ENCODE measurements at regions not wholly inside any gene's neighbourhood (a gene's known extent, or its start where the extent isn't known, plus 50 kb on each side); places are given as distances from the start of the nearest gene placed in this dataset.

DNA sequence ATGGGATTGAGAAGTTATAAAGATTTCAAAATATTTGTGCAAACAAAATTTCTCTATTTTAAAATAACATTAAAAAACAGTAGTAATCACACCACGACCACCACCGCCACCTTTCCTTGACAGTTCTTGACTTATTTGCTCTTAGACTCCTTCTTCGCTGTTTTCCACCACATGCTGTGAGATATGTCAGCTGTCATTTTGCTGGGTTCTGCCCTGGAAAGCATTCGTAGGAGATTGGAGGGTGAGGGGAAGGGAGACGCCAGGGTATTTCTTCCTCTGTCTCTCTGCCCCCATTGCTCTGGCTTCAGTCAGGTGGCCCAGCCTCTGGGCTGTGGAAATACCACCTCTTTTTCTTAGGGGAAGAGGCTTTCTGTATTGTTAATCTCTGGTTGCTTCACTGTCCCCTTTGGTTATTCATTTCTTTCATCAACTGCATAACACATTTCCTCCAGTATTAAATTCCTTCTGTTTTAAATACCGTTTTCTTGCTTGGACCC, 186.2 kb downstream of the NEDD1 start:
- DNase-seq (ENCODE audit: low spot score): no peak

DNA sequence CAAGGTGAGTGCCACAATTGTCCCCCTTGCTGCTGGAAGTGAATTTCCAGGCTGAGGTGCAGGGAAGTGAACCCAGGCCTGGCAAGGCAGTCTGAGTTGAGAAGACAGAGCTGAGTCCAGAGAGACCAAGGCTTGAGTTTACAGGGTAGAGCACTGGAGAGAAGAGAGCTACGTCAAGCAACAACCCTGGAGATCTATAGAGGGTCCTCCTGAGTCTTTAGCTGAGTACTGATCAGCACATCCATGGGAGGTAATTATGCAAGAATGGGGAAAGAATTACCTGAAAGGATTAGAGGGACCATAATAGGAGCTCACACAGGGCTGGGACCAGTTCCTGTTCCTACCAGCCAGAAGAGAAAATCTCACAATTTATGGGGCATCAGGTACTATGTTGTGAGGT, 190.7 kb downstream of the NEDD1 start:
- DNase-seq (ENCODE audit: low spot score): no peak

DNA sequence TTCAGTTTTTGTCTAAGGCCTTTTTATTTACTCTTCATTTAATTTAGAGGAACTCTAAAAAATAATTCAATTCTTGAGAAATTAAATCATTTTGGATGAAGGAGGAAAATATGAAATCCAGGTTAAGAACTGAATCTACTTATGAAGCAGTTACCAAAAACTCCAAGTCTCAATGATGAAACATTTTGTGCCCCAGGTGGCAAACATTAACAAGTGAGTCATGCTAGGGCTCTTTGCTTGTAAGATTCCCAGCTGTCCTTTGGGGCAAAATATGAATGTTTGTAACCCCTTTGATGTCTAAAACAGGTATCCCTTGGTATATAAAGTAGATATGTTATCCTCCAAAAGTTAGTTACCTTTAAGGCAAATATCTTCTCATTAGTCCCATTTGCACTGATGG, 202.4 kb downstream of the NEDD1 start:
- no peak for DNase-seq (ENCODE audit: low spot score)

DNA sequence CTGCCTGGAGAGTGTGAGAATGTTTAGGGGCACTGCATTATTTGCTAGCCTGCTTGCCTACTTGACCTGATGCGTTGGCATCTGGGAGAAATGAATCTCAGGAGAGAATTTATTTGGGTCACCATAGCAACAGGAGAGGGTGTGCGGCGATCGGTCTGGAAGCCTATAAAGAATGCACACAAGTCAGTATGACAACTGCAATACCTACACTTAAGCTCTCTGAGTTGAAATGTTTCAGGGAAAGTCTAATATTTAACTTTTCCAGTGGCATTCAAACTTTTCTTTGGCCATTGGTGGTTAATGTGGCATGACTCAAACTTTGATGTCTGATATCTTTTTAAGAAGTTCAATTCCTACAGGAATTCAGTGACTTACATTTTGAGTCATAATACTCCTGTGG, 205.1 kb downstream of the NEDD1 start:
- no peak for DNase-seq (ENCODE audit: low spot score)

DNA sequence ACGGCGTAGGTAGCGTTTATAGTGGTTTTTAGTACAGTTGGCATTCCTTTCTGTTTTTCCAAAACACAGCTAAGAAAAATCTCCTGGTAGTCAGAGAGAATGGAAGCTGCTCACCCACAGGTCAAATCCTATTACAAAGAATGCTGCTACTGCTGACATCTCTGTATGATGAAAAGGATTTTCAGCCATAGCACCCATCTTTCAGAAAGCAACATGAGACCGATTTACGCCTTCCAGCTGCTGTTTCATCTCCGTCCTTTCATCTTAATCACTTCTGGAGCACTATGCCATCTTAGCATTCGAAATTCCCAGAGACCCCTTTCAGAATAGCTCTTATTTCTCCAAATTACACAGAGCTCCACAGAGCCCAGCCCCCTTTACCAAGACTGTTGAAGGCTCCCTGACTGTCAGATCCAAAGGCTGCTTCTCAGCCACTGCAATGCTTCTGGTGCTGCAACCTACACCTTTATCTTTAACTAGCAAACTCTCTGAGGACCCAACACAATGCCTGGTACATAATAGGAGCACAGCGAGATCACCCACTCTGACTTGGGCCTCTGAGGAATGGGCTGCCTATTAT, 211.8 kb downstream of the NEDD1 start:
- DNase-seq (ENCODE audit: low spot score): no peak

DNA sequence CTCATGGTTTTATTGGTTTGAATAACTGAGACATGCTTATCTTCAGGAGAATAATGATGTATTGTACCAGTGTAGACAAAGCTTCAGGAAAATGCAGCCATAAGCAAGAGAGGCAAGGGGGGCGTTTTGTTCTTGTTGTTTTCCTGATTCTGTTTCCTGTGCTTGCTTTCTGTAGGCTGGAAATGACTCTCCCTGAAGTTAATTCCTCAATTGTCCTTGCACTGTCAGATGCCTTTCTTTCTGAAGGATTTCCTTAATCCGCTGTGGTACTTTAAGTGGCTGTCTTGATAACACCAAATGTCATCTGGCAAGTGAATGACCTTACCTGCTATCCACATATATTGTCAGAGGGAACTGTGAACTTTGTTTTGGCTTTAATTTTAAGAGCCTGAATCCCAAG, 220.0 kb downstream of the NEDD1 start:
- no peak for DNase-seq (ENCODE audit: low spot score)

DNA sequence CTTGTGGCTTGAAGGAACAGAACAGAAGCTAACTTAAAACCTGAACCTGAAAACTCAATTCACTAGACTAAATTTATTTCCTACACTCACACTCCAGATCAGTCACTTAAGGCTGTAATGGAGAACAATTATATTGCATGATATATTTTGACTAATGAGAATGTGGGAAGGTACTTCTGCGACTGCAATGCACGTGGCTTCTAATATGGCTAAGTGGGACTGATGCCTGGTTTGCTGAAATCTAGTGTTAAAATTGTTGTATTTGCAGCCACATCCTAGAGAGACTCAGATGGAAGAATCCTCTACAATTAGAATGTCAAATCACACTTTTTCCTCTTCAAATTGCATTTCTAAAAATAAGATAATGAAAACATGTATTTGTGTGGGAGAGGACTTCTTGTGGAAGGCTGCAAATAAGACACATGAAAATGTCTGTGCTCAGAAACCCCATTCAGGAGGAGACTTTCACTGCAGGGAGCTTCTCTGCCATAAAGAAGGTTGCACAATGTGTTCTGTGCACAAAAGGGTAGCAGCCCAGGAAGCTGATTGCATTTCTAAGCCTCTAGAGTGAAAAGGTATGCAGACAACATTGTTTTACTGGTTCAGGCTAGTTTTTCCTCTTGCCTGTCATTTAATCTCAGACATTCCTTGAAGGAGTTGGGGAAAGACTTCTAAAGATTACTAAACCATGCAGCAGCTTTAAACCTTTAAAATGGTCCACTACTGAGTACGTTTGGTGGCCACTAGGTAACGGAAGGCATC, 224.3 kb downstream of the NEDD1 start:
- no peak for DNase-seq (ENCODE audit: low spot score)

DNA sequence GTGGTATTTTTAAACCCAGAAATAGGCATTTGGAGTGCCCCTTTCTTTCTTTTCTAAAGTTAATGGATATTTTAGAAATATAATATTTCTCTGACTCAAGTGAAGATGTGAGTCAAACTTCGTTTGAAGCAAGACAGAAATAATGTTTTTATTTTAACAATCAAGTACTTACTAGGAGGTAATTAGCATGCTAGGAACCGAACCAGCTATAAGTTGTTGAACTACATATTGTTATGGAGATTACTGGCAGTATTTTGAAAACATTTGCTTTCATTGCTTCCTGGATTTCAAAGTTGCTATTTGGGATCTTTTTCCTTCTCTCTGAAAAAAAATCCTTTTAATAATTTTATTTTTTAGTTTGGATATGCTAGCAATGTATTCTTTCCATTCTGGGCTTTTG, 225.2 kb downstream of the NEDD1 start:
- DNase-seq (ENCODE audit: low spot score): no peak

DNA sequence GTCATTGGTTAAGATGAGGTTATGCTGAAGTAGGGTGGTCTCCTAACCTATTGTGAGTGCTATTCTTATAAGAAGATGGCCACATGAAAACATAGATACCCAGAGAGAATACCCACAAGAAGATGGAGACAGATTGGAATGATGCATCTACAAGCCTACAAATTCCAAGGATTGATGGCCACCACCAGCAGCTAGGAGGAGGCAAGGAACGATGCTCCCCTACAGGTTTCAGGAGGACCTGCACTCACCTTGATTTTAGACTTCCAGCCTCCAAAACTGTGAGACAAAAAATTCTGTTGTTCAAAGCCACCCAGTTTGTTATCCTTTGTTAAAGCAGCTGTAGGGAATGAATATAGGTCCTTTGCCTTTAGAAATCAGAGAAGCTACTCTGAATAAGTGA, 227.4 kb downstream of the NEDD1 start:
- no peak for DNase-seq (ENCODE audit: low spot score)

DNA sequence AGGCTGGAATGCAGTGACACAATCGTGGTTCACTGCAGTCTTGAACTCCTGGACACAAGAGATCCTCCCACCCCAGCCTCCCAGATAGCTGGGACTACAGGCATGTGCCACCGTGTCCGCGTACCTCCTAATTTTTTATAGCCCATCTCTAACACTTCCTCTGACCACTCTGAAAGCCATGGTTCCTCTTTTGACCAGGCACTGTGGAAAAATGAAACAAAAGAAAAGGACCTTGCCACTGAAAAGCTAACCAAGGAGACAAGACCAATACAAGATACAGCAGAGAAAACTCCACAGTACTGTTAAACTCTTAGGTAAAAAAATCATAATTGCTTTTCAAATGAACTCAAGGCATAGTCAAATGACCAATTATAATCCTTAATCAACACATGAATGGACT, 233.3 kb downstream of the NEDD1 start:
- DNase-seq (ENCODE audit: low spot score): no peak

DNA sequence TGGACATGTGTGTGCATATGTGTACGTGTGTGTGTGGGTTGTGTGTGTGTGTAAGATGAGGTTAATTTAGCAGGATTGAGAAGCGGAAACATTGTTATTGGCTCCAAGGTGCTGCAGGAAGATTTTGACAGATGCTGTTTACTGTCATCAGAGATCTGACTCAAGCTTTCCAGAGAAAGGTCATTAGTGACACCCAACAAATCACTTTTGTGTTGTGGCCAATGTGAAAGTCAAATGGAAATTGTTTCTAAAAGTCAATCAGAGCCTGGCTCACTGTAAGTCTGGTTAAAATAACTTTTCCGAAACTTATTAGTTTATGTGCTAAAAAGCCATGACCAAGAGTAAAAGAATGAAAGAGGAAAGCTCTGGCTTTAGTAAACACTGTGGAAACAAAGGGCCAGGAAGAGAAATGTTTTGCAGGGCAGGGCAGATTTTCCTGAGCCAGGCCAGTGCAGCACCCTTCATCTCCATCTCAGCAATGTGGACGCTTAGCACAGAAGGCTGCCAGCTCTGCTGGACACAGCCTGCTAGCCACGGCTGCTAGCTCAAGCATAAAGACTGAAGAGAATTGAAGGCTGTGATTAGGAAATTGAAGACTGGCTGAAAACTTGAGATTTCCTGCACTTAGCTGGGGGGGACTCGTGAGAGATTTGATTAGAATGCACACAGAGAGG, 235.8 kb downstream of the NEDD1 start:
- DNase-seq (ENCODE audit: low spot score): no peak

DNA sequence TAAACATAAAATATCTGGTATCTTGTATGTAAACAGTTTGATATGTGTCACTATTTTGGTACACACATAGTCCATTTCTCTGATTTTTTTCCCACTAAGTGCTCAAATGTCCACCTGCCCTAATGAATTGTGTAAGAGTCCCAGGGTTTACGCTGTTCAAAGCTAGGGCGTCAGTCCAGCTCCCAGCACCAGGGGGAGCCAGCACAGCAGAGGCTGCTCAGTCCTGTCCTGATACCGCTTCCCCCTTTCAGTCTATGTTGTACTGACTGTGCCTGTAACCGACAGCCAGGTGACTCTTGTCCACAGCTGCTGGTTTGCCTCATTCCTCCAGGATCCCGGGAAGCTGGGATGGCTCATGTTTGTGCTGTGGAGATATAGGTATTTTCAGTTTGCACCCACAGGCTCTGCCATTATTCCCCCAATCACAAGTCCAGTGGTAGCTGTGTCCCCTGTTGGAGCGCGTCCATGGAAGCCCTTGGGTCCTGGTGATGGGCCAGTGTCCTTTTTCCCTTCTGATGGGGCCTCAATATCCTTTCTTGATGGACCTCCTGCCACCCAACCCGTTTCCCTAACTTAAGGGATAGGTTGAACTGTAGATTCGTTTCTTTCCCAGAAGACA, 242.0 kb downstream of the NEDD1 start:
- no peak for DNase-seq (ENCODE audit: low spot score)

DNA sequence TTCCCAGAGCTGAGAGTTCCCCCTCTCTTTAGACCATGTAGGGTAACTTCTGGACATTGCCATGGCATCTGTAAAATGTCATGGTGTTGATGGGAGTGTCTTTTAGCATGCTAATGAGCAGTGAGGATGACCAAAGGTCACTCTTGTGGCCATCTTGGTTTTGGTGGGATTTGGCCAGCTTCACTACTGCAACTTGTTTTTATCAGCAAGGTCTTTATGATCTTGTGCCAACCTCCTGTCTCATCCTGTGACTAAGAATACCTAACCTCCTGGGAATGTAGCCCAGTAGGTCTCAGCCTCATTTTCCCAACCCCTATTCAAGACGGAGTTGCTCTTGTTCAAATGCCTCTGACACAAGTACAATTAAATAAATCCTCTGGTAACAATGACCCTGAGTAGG, 244.4 kb downstream of the NEDD1 start:
- no peak for DNase-seq (ENCODE audit: low spot score)

DNA sequence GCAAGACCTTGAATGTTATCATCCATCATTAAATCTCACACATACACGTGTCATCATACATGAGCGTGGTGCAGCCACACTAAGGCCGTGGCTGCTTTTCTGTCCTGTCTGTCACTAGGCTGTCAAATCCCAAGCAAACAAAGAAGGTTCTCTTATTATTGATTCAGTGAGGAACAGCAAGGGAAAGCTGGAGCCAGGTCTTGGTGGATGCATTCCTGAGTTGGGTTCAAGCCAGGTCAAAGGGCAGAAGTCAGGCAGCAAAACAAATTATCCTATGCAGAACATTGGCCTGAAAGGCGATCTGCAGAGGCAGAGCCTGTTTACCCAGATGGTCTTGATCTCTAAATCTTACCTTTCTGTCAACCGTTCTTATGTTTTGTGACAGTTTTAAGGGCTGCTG, 252.3 kb downstream of the NEDD1 start:
- no peak for DNase-seq (ENCODE audit: low spot score)

DNA sequence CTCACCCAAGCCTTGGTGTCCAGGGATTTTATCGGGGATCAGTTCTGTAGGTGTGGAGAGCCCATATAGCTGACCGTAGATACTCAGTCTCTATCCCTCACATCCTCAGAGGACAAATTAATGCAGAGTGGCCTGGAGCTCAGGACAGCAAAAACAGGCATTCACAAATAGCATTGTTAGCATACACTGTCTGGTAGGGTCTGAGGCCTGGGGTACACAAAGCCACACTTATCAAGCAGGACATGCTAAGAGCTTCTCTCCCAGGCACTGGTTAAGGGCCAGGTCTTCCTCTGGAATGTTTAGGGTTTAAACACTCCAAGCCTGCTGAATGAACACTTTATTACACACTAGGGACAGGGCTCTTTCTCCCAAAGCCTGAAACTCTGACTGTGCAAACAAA, 253.2 kb downstream of the NEDD1 start:
- no peak for DNase-seq (ENCODE audit: low spot score)

DNA sequence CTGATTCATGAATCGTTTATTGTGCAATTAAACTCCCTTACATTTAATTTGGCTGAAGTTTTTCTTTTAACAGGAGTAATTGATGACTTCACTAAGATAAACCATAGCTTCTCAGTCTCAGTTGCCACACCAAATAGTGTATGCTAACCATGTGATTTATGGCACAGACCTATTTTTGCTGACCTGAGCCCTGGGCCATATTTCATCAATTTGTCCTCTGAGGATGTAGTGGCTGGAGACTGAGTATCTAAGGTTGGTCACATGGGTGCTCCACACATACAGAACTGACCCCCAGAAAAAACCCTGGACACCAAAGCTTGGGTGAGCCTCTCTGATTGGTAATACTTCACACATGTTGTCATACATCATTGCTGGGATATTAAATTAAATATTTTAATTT, 255.1 kb downstream of the NEDD1 start:
- DNase-seq (ENCODE audit: low spot score): no peak

DNA sequence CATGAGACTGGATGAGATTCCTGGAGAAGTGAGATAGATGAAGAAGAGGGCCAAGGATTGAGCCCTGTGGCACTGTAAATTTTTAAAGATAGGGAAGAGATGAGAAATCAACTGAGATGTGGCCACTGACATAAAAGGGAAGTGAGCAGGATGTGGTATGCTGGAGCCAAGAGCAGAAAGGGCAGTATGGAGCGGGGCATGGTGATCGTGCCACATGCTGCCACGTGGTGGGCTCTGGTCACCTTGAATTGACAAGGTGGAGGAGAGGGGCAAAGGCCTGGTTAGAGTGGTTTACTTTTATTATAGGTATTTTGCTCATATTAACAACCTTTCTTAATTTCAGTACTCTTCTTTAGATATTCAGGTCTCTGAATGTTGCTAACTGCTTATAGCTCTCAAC, 257.9 kb downstream of the NEDD1 start:
- no peak for DNase-seq (ENCODE audit: low spot score)

DNA sequence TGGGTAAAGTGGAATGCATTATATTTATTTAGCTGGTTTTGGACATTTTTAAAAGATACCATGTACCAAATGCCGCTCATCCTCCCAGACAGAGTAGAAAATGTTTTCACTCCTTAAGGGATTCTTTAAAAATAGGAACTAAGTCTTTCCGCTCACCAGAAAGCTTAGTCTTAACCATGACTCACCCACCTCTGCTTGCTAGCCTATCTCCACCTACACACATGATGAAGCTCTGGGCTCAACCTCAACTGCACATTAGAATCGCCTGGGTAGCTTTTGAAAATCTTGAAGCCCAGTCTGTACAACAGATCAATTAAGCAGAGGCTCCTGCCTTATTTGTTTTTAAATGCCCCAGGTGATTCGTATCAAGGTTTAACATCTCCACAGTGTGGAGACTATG, 260.5 kb downstream of the NEDD1 start:
- no peak for DNase-seq (ENCODE audit: low spot score)

DNA sequence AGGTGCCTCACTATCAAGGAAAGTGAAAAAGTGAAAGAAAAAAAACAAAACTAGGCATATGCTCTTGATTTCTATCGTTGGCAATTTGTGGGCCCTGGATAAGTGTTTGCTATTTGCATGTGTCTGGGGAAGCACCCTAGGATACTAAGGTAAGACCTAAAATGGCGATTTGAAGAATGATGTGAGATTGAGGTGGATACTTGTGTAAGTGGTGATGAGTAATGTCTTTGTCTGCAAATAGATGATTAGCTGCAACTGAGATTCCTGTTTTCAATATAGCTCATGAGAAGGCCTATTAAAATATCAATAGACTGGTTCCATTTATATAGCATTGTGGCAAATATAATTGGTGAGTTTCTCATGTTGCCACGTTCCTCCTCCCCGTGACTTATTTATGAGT, 261.7 kb downstream of the NEDD1 start:
- no peak for DNase-seq (ENCODE audit: low spot score)

DNA sequence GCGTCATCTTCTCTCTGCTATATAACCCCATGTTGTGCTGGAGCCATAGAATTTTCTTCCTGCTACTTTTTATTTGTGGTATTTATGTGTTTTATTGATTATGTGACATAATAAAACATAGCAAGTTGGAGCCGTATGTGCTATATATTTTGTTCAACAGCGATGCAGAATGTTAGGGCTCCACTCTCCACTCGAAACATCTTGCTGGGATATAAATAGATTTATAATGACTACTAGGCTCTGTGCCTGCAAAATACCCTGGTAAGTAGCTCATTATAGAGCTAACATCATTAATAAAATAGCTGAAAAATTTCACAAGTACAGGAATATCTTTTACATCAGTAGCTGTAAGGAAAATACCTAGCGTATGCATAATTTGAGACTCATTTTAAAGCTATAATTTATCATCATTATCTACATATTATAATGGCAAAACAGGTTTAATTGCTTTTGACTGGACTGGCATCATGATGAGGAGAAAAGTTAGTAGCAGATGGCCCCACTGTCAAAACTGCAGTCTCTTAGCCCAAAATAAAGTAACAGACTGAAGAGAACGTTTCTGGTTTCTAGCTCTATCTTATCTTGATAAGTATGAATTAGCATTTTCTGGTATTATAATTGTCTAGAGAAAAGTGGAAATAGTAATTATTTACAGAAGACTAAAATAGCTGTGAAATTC, 263.0 kb downstream of the NEDD1 start:
- DNase-seq (ENCODE audit: low spot score): no peak

DNA sequence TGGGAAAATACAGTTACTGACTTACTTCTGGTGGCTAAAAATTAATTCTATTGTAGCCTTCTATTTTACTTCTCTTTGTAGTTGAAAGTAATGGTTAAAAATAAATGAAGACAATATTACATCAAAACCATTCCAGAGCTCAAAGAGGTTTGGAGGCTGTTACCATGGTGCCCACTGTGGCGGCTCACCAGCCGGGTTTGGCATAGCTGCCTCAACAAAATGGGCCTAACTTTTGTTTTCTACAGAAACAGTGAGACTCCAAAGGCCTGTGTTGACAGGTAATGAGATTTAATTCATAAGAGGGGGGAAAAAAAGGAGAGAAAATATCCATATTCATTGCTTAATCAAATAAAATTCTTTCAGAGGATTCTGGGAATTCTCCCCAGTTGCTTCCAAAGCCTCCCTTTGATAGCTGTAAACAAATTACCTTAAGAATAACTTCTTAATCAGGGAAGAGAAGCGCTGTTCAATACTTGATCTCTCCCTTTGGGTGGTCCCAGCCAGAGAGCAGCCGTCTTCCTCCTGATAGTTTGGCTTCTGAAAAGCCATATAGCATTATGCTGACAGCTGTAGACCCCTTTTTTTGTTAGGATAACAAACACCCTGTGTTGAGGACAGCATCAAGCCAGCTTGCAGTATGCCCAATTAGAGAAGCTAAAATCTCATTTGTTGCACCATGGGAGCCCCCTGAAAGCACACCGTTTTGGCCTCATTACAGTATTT, 266.8 kb downstream of the NEDD1 start:
- no peak for DNase-seq (ENCODE audit: low spot score)

DNA sequence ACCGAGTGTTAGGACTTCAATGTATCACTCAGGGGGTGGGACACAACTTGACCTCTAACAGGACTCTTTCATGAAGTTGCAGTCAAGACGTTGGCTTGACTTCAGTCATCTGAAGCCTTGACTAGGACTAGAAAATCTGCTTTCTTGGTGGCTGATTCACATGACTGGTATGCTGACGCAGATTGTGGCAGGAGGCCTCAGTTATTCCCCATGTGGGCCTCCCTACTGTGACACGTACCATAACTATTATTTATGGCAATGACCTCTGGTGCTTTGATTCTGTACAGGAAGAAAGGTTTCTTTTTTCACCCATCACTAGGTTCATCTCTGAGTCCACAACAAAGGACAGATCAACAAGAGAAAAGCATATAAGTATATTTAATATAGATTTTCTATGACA, 270.4 kb downstream of the NEDD1 start:
- DNase-seq (ENCODE audit: low spot score): no peak
